CD4-positive, alpha-beta T cell treated with Interleukin-17A for 1 hour (primary cell): ENCODE measurements at regions not wholly inside any gene's neighbourhood (a gene's known extent, or its start where the extent isn't known, plus 50 kb on each side); places are given as distances from the start of the nearest gene placed in this dataset.
"Not testable (repeated sequence)": the region's sequence is repeated elsewhere in the genome, so short reads cannot be mapped to it uniquely, and the experiment has no call there.

Experiments
- DNase-seq: peaks from one replicate; pipeline ENCODE4 v3.0.0-alpha.2; 2020

DNA sequence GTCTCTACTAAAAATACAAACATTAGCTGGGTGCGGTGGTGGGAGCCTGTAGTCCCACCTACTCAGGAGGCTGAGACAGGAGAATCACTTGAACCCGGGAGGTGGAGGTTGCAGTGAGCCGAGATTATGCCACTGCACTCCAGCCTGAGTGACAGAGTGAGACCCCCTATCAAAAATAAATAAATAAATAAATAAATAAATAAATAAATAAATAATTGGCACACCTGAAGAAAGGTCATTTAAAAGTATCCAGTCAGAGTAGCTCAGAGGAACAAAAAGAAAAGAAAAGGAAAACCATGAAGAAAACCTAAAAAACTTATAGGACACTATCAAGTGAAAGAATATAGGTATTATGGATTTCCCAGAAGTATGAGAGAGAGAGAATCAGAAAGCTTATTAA, 330.1 kb upstream of the AR start:
- not testable (repeated sequence) for DNase-seq

GRCh38 chrX:67207912-67208311, 335.9 kb upstream of the AR start:
- no peak for DNase-seq

GRCh38 chrX:67159437-67159836, 384.4 kb upstream of the AR start:
- no peak for DNase-seq

- DNase-seq, result no peak
Observed at GRCh38 chrX:67114635-67115034, 429.2 kb upstream of the AR start.

DNA sequence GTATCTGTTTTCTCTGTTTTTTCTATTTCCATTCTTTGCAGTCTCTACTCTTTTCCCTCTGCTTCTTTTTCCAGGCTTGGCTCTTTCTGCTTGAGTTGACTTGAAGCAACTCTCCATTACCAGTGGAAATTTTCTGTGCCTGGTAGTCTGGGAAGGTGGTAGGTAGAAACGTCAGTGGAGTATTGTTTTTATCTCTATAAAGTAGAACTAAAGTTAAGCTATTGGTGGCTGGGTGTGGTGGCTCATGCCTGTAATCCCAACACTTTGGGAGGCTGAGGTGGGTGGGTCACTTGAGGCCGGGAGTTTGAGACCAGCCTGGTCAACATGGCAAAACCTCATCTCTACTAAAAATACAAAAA, 438.1 kb upstream of the AR start:
- DNase-seq, result no peak

DNA sequence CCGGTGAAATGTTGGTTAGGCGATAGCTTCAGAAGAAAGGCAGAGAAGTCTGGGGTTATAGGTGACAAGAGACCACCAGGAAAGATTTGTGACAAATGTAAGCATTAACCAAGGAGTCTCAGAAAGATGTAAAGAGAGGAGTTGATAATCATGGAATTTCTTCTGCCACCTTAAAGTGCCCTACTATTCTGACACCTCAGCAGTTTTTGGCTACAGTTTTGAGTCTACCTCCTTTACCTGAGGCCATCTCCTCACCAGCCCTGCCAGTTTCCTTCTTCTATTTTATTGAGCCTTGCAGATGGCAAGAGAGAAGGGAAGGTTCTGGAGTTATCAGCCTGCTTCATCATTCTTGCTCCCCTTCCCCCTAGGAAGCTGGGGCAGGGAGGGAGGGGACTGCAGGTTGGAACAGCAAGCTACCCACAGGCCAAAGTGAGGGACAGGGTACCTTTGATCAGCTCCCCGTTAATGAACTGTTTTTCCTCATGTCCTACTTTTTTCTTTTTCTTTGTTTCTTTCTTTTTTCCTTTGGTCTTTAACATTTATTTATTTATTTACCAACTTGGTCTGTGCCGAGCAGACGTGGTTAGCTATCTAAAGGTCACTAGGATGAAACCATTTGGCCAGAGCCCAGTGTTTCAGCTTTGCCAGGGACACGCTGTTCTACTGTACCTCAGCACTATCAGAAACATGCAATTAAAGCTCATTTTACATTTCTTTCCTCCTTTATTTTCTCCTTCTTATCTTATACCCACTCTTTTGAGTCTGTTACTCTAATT, 438.7 kb upstream of the AR start:
- no peak for DNase-seq

GRCh38 chrX:67100031-67100884, 443.6 kb upstream of the AR start:
- DNase-seq, result no peak

- DNase-seq, result no peak
Observed at GRCh38 chrX:67094061-67094460, 449.8 kb upstream of the AR start.

- DNase-seq, result no peak
Observed at GRCh38 chrX:67050760-67051159, 411.9 kb upstream of the EDA2R start.

DNA sequence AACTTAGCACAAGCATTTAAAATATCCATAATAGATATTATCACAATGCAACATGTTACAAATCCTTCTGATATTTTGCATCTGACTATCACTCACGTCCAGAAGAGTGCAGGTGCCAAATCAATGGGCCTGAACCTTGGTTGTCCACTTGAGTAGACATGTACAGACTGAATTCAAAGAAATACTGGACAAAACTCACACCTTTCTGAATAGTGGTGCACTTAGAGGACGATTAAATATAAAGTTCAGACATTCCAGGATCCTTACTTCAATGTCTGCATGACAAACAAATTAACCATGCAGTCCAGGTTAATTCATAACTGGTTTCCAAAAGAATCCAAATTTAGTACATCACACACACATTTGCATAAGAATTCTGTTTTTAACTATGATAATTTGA, 406.0 kb upstream of the EDA2R start:
- no peak for DNase-seq

GRCh38 chrX:67044029-67044653, 405.3 kb upstream of the EDA2R start:
- no peak for DNase-seq

- DNase-seq, result no peak
Observed at GRCh38 chrX:67004451-67004850, 365.6 kb upstream of the EDA2R start.

- no peak for DNase-seq
Observed at GRCh38 chrX:66994729-66995128, 355.9 kb upstream of the EDA2R start.

- DNase-seq, result not testable (repeated sequence)
Observed at GRCh38 chrX:66992077-66992476, 353.2 kb upstream of the EDA2R start.

DNA sequence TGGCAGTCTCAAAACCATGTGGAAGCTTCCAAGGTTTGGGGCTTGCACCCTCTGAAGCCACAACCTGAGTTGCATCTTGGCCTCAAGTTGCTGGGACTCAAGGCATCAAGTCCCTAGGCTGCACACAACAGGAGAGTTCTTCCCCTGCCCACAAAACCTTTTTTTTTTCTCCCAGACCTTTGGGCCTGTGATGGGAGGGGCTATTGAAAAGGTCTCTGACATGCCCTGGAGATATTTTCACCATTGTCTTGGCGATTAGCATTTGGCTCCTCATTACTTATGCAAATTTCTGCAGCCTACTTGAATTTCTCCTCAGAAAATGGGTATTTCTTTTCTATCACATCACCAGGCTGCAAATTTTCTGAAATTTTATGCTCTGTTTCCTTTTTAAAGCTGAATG, 349.5 kb upstream of the EDA2R start:
- DNase-seq, result no peak

- no peak for DNase-seq
Observed at GRCh38 chrX:66961665-66962064, 322.8 kb upstream of the EDA2R start.

DNA sequence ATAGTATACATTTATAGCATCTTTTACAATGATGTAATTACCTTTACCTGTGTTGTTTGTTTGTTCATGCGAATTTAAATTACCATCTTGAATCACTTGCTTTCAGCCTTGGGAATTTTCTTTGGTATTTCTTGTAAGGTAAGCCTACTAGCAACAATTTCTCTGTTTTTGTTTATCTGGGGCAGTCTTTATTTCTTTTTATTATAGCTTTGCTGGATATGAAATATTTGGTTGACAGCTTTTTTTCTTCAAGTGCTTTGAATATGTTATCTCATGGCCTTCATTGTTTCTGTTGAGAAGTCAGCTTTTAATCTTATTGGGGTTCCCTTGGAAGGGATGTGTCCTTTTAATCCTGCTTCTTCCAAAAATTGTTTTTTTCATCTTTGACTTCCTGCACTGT, 292.8 kb upstream of the EDA2R start:
- DNase-seq, result no peak

DNA sequence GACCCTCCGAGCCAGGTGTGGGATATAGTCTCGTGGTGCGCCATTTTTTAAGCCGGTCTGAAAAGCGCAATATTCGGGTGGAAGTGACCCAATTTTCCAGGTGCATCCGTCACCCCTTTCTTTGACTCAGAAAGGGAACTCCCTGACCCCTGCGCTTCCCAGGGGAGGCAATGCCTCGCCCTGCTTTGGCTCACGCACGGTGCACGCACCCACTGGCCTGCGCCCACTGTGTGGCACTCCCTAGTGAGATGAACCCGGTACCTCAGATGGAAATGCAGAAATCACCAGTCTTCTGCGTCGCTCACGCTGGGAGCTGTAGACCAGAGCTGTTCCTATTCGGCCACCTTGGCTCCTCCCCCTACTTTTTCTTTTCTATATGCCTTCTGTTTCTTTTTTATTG, 291.6 kb upstream of the EDA2R start:
- DNase-seq, result not testable (repeated sequence)

- DNase-seq, result no peak
Observed at GRCh38 chrX:66920296-66920695, 281.4 kb upstream of the EDA2R start.

- DNase-seq, result no peak
Observed at GRCh38 chrX:66919280-66919832, 280.5 kb upstream of the EDA2R start.

DNA sequence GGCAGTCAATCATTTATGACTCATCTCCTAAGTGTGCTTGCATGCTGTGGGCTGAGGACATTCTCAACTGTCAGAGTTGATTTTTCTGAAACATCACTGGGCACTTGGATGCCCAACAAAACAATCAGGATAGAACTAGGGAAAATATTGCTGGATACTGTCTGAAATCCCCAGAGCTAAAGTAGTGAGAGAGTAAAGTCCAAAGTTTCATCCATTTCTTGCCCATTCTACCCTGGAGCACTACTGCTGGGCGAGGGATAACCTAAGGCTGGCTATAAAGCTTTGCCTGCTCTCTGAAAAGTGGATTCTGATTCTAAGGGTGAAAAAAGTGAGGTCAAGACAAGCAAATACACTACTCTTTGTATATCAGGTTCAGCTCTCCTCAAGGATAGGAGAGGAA, 279.6 kb upstream of the EDA2R start:
- DNase-seq, result no peak

DNA sequence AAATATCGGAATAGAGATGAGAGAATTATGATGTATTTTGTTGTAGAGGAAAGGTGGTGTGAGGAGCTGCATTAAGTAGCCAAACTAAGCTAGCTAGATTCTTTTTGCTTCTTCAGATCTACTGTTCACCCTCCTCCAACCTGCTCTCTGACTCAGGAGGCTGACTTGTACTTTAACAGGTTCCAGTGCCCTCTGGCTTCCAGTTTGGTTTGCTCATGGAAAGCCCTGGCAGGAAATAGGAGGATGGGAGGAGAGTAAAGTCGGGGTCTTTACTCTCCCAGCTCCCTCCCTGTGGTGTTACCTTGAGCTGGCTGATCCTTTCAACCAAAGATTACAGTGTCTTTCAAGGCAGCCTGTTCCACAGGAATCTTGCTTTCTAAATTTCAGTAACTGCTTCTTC, 277.0 kb upstream of the EDA2R start:
- DNase-seq, result no peak

GRCh38 chrX:66914080-66914479, 275.2 kb upstream of the EDA2R start:
- no peak for DNase-seq

DNA sequence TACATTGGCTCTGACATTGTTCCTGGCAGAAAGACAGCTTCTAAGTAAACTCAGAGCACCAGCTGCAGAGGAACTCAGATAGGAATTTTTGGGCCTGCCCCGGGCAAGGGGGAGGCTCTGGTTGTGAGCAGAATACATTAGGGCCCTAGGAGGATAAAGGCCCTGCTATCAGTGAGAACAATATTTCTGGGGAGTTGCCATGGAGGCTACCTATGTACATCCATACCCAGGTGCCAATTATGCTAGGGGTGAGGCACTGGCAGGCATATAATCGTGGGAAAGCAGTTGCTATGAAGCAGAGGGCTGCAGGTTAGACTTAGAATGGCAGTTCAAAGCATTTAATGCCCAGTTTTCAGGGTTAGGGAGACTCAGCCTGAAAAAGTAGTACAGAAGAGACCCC, 273.5 kb upstream of the EDA2R start:
- no peak for DNase-seq
